ENCODE measurements at regions not wholly inside any gene's neighbourhood (a gene's known extent, or its start where the extent isn't known, plus 50 kb on each side); places are given as distances from the start of the nearest gene placed in this dataset.

- intact Hi-C loops (cut with micrococcal nuclease), result no loop called here
- Mint-ChIP-seq H3K9me3 (no peaks in the 10 kb centered on the region), H3K36me3 (ENCODE audit: low read depth) (no peaks in the 10 kb centered on the region), H3K27me3 (peaks cover 21% of the 10 kb centered on the region), H3K4me1 (ENCODE audit: low read depth) (no peaks in the 10 kb centered on the region), H3K4me3 (no peak overlapping the region), H3K27ac (no peak overlapping the region)
- TF ChIP-seq CTCF (IDR thresholded peaks at IDR 0.05), result no peak
- CTCF ChIA-PET, result no interaction called here
- DNase-seq, result no peak
- no peak for ATAC-seq
- POLR2A ChIA-PET, result no interaction called here
Measured at GRCh38 chr10:118522791-118523498, 72.5 kb downstream of the PRLHR start.

GRCh38 chr10:118521415-118522117 is 73.9 kb downstream of the PRLHR start:
- Mint-ChIP-seq H3K27ac (no peak overlapping the region), H3K36me3 (ENCODE audit: low read depth) (no peaks in the 10 kb centered on the region), H3K4me3 (no peak overlapping the region), H3K9me3 (no peaks in the 10 kb centered on the region), H3K27me3 (peaks cover 24% of the 10 kb centered on the region), H3K4me1 (ENCODE audit: low read depth) (no peaks in the 10 kb centered on the region)
- ChIA-PET POLR2A (no interaction called here), CTCF (interaction anchor here (1.0 kb wide), 1 partner anchor 12 kb away, joined by 3 read pairs; no protein-coding TSS in a partner anchor)
- TF ChIP-seq CTCF (IDR thresholded peaks at IDR 0.05), result no peak
- intact Hi-C loops (cut with micrococcal nuclease), result no loop called here
- DNase-seq, result no peak
- ATAC-seq, result no peak

GRCh38 chr10:118520116-118520742 is 75.2 kb downstream of the PRLHR start:
- no peak for ATAC-seq
- Mint-ChIP-seq H3K4me3 (no peak overlapping the region), H3K36me3 (ENCODE audit: low read depth) (no peaks in the 10 kb centered on the region), H3K27me3 (peaks cover 21% of the 10 kb centered on the region), H3K4me1 (ENCODE audit: low read depth) (no peaks in the 10 kb centered on the region), H3K9me3 (no peaks in the 10 kb centered on the region), H3K27ac (no peak overlapping the region)
- TF ChIP-seq CTCF (IDR thresholded peaks at IDR 0.05), result no peak
- intact Hi-C loops (cut with micrococcal nuclease), result no loop called here
- CTCF ChIA-PET, result no interaction called here
- POLR2A ChIA-PET, result no interaction called here
- DNase-seq, result no peak

- H3K4me1 Mint-ChIP-seq (ENCODE audit: low read depth), result no peaks in the 10 kb centered on the region
- no peak for TF ChIP-seq CTCF (IDR thresholded peaks at IDR 0.05)
- H3K4me3 Mint-ChIP-seq, result no peak overlapping the region
- H3K9me3 Mint-ChIP-seq, result no peaks in the 10 kb centered on the region
- H3K27me3 Mint-ChIP-seq, result peaks cover 25% of the 10 kb centered on the region
- CTCF ChIA-PET, result no interaction called here
- no peak overlapping the region for H3K27ac Mint-ChIP-seq
- no peak for ATAC-seq
- no peaks in the 10 kb centered on the region for H3K36me3 Mint-ChIP-seq (ENCODE audit: low read depth)
- intact Hi-C loops (cut with micrococcal nuclease), result no loop called here
- no peak for DNase-seq
- POLR2A ChIA-PET, result no interaction called here
Measured at GRCh38 chr10:118518095-118518494, 77.4 kb downstream of the PRLHR start.

GRCh38 chr10:118516716-118517115 is 78.7 kb downstream of the PRLHR start:
- no peak for TF ChIP-seq CTCF (IDR thresholded peaks at IDR 0.05)
- Mint-ChIP-seq H3K4me3 (no peak overlapping the region), H3K4me1 (ENCODE audit: low read depth) (no peaks in the 10 kb centered on the region), H3K27me3 (peaks cover 21% of the 10 kb centered on the region), H3K36me3 (ENCODE audit: low read depth) (no peaks in the 10 kb centered on the region), H3K27ac (no peak overlapping the region), H3K9me3 (no peaks in the 10 kb centered on the region)
- ATAC-seq (no peak), DNase-seq (no peak)
- CTCF ChIA-PET, result no interaction called here
- POLR2A ChIA-PET, result no interaction called here
- intact Hi-C loops (cut with micrococcal nuclease), result no loop called here
